ENCODE measurements at regions not wholly inside any gene's neighbourhood (a gene's known extent, or its start where the extent isn't known, plus 50 kb on each side); places are given as distances from the start of the nearest gene placed in this dataset.

DNA sequence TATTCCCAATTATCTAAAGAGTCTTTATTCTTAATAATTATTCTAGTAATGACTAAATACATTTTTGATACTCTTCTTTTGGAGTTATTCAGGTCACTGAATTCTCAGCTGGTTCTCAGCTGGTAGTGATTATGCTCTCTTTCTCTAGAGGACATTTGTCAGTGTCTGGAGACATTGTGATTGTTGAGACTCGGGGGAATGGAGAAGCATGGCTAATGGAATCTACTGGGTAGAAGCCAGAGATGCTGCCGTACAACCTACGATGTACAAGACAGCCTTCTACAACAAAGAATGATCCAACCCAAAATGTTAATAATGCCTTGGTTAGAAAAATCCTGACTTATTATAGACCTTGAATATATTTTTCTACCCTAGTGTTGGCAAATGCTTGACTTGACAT lies 149.2 kb upstream of the ANKRD50 start:
- no peaks in the 10 kb centered on the region for H3K27me3 ChIP-seq (ENCODE audit: insufficient read depth, low read length)
- H4K20me1 ChIP-seq (ENCODE audit: insufficient read depth) = no peaks in the 10 kb centered on the region
- no peaks in the 10 kb centered on the region for H3K36me3 ChIP-seq (ENCODE audit: control insufficient read depth in 1 of 2, insufficient read depth in 2 of 2, low read length in 2 of 2)
- no peaks in the 10 kb centered on the region for H3K4me1 ChIP-seq (ENCODE audit: control insufficient read depth in 1 of 2, insufficient read depth in 2 of 2, low read length in 2 of 2)
- H3K4me2 ChIP-seq (ENCODE audit: low read length) = no peak overlapping the region
- ATAC-seq = no peak
- DNase-seq (ENCODE audit: low read depth, low spot score) = no peak
- no TSS peak for BruUV-seq (replicated peaks)
- RAD21 ChIA-PET (ENCODE audit: low non-redundant PET in 1 of 2, low total read pairs in 2 of 2, uncharacterized antibody in 2 of 2, unreplicated experiment in 2 of 2) = no interaction called here
- intact Hi-C loops (cut with micrococcal nuclease) = no loop called here
- no peak overlapping the region for H3K4me3 ChIP-seq (replicated peaks in 1 of 2; ENCODE audit: low read depth in 1 of 2, low read length in 2 of 2)
- no peak overlapping the region for H3K9ac ChIP-seq (ENCODE audit: low read length)
- no peaks in the 10 kb centered on the region for H3K79me2 ChIP-seq (ENCODE audit: insufficient read depth, low read length)
- no peak overlapping the region for H2AFZ ChIP-seq (ENCODE audit: low read depth, low read length, poor library complexity, severe bottlenecking)
- no peaks in the 10 kb centered on the region for H3K9me3 ChIP-seq (ENCODE audit: control insufficient read depth in 1 of 2, insufficient read depth in 1 of 2, low read depth in 1 of 2, low read length in 2 of 2)
- no peaks in the 10 kb centered on the region for H3K9me2 ChIP-seq (ENCODE audit: insufficient read depth)
- POLR2A ChIA-PET = no interaction called here
- no peak overlapping the region for H3K27ac ChIP-seq (ENCODE audit: low read depth, low read length)
- TF ChIP-seq, protein P1, sequence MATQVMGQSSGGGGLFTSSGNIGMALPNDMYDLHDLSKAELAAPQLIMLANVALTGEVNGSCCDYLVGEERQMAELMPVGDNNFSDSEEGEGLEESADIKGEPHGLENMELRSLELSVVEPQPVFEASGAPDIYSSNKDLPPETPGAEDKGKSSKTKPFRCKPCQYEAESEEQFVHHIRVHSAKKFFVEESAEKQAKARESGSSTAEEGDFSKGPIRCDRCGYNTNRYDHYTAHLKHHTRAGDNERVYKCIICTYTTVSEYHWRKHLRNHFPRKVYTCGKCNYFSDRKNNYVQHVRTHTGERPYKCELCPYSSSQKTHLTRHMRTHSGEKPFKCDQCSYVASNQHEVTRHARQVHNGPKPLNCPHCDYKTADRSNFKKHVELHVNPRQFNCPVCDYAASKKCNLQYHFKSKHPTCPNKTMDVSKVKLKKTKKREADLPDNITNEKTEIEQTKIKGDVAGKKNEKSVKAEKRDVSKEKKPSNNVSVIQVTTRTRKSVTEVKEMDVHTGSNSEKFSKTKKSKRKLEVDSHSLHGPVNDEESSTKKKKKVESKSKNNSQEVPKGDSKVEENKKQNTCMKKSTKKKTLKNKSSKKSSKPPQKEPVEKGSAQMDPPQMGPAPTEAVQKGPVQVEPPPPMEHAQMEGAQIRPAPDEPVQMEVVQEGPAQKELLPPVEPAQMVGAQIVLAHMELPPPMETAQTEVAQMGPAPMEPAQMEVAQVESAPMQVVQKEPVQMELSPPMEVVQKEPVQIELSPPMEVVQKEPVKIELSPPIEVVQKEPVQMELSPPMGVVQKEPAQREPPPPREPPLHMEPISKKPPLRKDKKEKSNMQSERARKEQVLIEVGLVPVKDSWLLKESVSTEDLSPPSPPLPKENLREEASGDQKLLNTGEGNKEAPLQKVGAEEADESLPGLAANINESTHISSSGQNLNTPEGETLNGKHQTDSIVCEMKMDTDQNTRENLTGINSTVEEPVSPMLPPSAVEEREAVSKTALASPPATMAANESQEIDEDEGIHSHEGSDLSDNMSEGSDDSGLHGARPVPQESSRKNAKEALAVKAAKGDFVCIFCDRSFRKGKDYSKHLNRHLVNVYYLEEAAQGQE (IDR thresholded peaks at IDR 0.05; ENCODE audit: low read depth) = no peak
- TF ChIP-seq POLR2A (IDR thresholded peaks at IDR 0.05; ENCODE audit: borderline replicate concordance, extremely low read depth, insufficient read depth, insufficient read length) (no peak), RAD21 (IDR thresholded peaks at IDR 0.05; ENCODE audit: low read depth) (no peak), POLR2AphosphoS5 (IDR thresholded peaks at IDR 0.05; ENCODE audit: low read depth, low read length) (no peak), SP1 (IDR thresholded peaks at IDR 0.05; ENCODE audit: low read depth) (no peak)
- TF ChIP-seq, protein P2, sequence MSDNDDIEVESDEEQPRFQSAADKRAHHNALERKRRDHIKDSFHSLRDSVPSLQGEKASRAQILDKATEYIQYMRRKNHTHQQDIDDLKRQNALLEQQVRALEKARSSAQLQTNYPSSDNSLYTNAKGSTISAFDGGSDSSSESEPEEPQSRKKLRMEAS (IDR thresholded peaks at IDR 0.05) = no peak
- TF ChIP-seq, protein P3, sequence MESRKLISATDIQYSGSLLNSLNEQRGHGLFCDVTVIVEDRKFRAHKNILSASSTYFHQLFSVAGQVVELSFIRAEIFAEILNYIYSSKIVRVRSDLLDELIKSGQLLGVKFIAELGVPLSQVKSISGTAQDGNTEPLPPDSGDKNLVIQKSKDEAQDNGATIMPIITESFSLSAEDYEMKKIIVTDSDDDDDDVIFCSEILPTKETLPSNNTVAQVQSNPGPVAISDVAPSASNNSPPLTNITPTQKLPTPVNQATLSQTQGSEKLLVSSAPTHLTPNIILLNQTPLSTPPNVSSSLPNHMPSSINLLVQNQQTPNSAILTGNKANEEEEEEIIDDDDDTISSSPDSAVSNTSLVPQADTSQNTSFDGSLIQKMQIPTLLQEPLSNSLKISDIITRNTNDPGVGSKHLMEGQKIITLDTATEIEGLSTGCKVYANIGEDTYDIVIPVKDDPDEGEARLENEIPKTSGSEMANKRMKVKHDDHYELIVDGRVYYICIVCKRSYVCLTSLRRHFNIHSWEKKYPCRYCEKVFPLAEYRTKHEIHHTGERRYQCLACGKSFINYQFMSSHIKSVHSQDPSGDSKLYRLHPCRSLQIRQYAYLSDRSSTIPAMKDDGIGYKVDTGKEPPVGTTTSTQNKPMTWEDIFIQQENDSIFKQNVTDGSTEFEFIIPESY (IDR thresholded peaks at IDR 0.05; ENCODE audit: extremely low read depth, insufficient replicate concordance, low read length) = no peak
- CTCF ChIA-PET = no interaction called here

Data from HCT116 (cell line).